COLO829 (cell line): ENCODE measurements at regions not wholly inside any gene's neighbourhood (a gene's known extent, or its start where the extent isn't known, plus 50 kb on each side); places are given as distances from the start of the nearest gene placed in this dataset.
"Not testable (repeated sequence)": the region's sequence is repeated elsewhere in the genome, so short reads cannot be mapped to it uniquely, and the experiment has no call there.

ENCODE experiments used
- DNase-seq: peaks from one replicate; pipeline ENCODE4 v3.0.0; 2012; ENCODE audit warnings: low spot score

DNA sequence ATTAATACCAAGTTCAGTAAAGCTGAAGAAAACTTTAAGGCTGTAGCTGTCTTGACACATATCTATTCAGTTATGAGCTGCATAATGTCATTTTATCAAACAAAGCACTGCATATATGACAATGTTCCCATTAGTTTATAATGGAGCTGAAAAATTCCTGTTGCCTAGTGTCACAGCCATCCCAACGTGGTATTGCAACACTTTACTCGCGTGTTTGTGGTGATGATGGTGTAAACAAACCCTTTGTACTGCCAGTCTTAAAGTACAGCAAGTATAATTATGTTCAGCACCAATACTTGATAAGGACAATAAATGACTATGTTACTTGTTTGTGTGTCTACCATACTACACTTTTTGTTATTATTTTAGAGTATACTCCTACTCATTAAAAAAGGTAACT is 1415.6 kb upstream of the PCDH7 start:
- DNase-seq: no peak

DNA sequence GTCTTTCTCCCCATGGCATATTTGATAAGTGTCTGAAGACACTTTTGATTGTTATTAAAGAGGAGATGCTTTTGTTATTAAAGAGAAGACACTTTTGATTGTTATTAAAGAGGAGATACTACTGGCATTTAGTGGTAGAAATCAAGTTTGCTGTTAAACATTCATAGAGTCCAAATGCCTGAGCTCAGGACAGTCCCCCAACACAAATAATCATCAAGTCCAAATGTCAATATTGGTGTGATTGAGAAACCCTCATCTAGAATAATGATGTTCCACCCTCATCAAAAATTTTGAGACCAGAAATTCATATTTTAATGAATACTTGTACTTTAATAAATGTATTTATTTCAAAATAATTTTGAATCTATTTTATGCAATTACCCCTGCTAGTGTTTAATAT is 1412.9 kb upstream of the PCDH7 start:
- no peak for DNase-seq

DNA sequence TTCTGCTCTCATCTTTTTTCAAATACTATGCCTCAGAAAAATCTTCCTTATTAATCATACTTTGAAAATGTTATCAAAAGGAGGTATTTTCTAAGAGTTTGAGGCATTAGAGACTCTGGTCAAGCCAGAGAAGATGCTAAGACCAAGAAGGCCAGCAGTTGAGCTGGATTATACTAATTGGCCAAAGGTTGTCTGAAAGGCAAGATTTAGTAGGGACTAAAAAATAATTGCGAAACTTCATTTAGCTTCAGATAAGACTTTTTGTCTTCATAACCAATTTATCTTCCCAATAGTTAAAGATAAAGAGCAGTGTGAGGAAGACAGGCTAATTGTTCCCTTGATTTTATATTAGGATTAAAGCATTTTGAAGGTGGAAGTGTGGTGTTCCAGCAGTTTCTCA is 1412.4 kb upstream of the PCDH7 start:
- DNase-seq: no peak

DNA sequence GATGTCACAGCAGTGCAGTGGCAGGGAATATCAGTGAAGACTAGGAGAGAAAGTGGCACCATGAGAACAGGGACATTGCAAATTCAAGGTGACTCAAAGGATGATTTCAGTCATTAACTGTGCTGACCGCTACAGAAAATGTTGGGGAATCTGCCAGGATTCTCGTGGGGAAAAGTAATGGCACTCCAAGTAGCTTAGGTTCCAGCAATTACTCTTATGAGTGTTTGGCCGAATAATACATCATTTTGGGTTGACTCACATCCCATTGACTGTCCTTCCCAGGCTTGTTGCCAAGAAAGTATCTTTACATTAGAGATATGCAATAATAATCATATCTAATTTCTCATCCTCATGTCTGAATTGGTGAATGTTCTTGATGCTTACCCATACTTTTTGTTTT is 1411.1 kb upstream of the PCDH7 start:
- no peak for DNase-seq

DNA sequence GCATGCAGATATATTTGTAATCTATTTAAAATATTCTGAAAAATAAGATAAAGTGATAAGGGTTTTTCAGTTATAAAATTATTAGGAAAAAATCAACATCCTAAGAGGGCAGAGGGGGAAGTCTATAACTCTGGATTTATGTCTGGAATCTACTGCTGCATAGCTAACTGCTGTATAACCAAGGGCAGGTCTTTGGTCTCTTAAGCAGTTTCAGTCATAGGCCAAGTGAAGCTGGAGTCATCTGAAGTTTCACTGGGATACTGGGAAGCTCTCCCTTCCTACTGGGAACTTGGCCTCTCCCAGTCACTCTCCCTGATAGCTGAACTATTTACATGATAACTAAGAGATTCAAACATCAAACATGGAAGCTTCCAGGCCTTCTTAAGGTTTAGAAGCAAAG is 1409.9 kb upstream of the PCDH7 start:
- no peak for DNase-seq

DNA sequence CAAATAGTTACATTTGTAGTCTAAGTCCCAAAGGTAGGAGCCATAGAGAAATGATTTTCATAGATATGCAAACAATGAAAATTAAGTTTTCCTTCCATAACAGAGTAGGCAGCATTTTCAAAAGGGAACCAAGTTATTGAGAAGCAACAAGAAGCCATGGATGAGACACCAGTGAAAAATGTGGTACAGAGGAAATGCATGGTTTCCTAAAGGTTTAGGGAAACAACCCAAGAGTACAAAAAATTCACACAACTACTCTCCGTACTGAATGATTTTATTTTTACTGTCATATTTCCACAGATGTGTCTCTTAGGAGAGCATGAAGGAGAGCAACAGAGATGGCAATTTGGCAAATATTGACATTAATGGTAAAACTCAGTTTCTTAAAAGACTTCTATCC is 1408.9 kb upstream of the PCDH7 start:
- DNase-seq: no peak

DNA sequence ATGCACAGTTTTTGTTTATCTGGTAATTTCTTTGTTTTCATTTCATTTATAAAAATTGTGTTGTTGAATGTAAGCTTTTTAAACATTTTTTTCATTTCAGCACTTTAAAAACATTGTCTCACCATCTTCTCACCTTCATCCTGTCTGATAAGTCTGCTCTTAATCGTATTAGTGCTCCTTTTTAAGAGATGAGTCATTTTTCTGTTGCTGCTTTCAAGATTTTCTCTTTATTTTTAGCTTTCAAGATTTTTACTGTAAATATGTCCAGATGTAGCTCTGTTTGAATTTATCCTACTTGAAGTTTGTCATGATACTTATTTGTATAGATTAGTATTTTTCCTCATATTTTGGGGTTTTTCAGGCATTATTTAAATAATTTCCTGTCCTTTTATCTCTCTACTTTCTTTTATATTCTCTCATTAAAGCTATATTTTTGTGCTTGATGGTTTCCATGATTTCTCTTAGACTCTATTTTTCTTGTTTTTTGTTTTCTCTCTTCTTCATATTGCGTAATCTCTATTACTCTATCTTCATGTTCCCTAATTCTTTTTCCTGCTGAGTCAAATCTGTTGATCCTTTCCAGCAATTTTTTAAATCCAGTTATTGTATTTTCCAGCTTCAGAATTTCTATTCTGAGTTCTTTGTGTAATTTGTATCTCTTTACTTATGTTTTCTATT is 1400.4 kb upstream of the PCDH7 start:
- no peak for DNase-seq

DNA sequence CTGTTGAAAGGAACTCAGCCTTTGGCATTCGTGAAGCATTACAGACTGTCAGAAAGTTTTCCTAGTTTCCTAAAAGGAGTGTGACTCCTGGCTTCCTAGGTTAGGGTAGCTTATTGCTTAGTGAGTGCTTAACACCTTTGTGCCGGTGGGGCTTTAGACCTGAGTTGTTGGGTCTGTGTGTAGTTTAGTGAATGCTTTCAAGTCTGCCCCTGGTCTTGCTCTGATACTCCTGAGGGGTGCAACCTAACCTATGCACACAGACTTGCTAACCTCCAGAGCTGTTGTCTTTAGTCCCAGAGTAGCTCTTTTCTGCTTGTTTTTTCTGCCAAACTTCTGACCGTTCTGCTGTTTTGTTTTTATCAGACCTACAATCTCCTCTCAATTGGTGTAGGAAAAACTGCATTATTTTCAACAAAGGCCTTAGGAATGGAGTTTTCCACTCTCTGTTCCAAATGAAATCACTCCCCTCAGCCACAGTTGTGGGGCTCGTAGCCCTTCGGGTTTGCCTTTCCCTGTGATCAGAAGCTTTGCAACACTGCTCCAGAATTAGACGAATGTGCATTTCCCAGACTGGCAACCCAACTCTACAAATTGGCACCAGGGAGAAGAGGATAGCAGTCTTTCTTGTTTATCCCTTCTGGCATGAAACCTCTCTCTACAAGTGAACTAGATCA is 1399.1 kb upstream of the PCDH7 start:
- DNase-seq: no peak

DNA sequence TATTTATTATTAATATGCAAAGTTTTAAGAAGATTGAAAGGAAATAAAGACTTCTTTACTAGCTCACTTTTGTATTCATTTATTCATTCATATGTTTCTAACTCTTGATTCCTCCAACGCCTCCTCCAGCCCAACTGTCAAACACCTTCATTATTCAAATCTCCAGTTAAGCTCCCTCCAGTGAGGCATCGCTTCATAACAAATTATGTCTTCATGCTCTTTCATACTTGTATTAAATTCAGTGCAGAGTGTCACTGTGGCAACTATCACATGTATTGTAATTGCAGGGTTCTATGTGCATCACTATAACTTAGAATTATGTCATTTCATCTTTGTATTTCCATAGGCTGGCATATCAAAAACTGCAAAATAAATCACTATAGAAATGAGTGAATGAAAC is 1394.2 kb upstream of the PCDH7 start:
- no peak for DNase-seq

DNA sequence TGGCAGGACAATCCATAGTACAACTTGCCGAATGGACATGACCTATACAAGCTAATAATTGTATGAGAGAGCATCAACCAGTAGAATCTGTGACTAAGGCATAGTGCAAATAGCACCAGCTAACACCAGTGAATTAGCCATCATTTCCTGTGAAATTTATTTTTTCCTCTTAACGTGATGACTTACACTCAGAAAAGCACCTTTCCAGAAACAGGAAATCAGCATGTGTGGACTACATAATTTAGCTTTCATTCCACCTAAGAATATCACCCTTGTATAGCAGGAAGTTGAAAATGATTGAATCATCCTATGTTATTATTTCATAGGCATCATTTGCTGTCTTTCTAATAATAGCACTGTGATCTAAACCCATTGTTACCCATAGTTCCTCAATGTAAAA is 1393.4 kb upstream of the PCDH7 start:
- DNase-seq: no peak

DNA sequence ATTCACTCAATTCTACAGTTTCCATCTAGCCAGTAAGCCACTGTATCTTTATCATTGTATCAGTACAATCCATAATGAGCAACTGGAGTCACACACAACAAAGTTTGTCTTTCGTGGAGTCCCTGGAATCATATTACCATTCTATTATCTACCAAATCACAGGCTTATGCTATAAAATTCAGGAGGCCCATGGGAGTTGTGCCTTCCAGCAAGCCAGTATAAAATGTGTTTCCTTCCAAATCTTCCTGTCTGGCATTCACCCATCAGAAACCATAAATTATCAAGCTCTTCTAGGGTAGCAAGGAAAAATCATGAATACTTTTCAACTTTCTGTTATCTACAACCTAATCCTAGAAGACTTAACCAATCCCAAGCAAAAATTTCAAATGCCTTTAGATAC is 1383.3 kb upstream of the PCDH7 start:
- DNase-seq: no peak

DNA sequence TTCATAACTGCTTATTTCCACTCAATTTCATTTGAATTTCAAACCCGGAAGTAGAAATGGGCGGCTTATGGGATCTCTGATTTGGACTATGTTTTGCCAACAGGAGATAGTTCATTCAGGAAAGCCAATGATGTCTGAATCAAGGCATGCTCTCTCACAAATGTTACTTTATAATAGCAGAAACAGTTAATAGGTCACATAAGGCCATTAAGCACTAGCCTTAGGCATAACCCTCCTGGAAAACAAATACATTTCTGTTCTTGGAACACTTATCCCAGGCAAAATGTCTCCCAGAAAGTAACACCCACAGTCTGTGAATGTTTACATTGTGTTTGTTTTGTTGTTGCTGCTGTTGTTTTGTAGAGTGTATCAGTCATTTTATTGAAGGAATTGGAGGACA is 1347.2 kb upstream of the PCDH7 start:
- peak; percentile 60 for DNase-seq

DNA sequence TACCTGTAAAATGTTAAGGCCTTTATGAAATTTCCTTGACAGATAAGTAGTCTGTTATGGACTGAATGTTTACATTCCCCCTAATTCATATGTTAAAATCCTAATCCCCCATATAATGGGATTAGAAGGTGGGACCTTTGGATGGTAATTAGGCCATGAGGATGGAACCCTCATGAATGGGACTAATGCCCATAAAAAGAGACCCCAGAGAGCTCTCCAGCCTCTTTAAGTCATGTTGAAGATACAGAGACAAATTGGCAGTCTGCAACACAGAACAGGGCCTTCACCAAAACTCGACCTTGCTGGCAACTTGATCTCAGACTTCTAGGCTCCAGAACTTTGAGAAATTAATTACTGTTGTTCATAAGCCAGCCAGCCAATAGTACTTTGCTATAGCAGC is 1344.5 kb upstream of the PCDH7 start:
- DNase-seq: no peak

DNA sequence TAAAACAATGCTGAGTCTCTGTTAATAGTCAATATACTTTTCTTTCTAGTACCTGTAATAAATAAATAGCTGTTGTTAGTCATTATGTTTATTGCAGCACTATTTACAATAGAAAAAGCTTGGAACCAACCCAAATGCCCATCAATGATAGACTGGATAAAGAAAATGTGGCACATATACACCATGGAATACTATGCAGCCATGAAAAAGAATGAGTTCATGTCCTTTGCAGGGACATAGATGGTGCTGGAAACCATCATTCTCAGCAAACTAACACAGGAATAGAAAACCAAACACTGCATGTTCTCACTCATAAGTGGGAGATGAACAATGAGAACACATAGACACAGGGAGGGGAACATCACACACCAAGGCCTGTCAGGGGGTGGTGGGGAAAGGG is 1341.9 kb upstream of the PCDH7 start:
- DNase-seq: not testable (repeated sequence)

DNA sequence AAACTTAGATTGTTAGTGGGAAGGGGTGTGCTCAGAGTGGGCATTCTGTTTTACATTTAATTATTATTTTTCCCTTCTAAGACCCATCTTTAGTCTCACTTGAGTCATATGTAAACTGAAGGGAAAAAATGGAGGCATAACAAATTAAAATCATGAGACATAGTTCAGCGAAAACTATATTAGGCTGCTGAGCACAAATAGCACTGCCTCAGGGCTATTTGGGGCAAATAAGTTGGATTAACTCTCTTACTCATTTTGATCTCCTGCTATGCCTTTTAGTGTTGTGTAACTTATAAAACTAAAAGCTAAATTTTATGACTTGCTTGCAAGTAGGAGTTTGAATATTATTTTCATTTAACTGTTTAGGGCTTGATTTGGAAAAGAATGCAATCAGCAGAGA is 1329.2 kb upstream of the PCDH7 start:
- DNase-seq: peak; percentile 4

DNA sequence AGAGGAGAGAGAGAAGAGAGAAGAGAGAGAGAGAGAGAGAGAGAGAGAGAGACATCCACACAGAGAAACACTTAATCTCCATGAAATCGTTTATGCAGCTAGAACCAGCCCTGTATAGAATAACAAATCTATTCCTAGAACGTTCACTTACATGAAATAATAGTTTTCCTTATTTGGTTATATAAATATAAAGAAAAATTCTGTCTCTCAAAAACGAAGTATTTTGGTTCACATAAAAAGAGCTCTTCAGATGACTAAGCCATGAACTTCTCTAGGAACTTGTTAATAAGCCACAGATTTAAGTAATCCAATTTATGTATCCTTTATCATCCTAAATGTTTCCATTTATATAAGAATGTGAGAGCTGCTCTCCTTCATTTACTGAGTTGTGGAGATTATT is 1315.1 kb upstream of the PCDH7 start:
- no peak for DNase-seq

DNA sequence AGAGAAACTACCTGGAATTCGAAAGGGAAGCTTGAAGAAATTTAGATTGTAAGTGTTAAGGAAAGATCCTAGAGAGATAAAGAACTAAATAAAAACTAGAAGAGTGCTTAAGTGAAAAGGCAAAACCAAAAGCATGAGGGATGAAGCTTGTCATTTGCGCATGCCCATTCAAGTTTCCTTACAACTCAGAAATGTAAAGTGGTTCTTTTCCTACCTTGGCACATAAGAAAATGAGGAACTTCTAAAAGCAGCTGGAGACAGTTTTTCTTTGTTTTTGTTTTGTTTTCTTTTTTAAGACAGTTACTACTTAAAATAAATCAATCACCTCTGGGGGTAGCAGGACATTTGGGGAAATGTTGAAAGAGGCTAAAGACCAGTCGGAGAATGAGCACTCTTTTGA is 1304.4 kb upstream of the PCDH7 start:
- no peak for DNase-seq

DNA sequence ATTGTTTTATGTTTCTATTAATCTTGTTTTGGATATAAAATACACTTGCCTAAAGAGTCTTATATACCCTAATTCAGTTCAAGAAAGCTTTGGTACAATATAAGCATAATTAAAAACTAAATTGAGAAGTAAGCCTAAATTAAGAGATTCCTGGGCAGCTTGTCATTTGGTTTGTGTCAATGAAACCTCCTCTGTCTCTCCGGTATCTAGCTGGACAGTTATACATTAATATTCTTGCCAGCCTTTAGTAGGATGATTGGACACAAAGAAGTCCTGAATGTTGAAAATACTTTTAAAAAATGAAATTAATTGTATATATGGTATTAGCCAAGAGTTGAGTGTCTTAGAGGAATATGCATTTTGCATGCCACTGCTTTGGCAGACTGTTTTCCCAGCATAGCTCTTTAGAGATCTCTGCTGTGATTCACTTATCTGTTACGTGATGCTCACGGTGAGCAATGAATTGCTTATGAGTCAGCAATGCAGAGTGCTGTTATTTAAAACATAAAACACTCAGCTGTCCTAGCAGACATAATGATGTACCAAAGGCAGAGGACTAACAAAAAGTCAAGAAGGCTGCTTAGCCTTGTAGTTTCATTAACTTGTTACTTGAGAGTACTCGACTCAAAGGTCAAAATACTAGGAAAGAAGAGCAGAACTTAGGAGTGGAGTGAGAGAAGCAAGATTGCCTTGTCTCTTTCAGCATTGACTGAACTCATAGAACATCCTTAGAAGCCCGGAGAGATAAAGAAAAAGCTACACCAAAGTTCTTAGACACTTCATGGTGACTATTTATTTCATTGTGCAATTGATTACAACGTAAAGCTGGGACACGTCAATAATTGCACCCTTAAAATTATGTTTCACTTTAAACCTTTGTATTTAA is 1296.1 kb upstream of the PCDH7 start:
- peak; percentile 20 for DNase-seq

DNA sequence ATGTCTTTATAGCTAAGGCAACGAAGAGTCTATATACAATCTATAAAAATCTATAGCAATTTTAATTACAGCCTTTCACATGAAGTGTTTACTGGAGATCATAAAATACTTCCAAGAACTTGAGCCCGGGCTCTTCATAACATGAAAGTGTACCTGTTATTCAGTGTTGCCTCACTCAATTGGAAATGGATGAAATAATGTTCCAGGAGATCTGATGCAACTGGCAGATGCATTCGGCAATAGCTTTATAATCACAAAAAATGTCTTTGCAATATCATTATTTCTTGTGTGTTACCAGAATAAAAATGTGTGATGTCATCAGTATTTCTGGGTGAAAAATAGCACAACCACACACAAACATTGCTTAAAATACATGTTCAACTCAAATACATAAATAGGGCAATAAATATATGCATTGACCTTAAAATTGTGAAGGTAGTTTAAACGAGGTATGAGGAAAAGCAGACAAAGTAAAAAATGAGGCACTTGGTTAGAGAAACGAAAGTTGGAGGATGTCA is 1266.8 kb upstream of the PCDH7 start:
- no peak for DNase-seq

DNA sequence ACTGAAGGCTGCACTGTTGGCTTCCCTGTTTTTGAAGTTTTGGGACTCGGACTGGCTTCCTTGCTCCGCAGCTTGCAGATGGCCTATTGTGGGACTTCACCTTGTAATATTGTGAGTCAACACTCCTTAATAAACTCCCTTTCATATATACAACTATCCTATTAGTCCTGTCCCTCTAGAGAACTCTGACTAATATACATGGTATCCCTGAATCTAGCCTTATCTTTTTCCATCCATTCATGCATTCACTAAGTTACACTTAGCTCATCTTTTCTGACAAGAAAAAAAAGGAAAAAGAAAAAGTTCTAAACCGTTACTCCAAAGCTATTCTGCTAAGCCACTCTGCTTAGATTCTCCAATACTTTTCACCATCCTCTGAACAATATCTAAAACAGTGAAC is 1260.2 kb upstream of the PCDH7 start:
- DNase-seq: peak; percentile 2

DNA sequence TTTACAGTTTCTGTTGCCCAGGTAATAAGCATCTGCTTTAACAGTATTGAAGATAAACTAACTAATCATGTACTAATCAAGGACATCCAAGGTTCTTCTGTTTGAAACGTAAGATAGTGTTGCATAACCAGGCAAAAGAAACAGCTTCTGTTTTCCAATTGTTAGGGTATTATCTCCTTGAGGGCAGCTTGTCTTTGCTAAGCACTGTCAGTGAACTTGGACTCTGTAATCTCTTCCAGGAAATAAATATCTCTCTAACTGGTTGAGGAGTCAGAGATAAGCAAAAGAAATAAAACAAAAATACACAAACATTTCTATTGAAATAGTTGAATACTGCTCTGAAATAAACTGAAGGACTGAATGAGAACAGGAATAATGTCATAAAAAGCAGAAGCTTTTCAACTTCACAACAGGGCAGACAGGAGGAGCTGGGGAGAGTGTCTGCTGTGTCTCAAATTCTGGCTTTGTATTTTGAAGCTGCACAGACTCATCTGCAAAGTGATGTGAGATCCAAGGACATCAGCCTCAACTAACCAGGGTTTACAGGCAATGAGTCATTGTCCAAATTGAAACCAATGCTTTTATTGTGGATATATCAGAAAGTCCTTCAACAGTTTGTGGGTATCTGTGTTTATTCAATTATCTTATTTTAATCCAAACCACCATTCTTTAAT is 1253.0 kb upstream of the PCDH7 start:
- DNase-seq: no peak
